Fibroblast of villous mesenchyme (primary cell): ENCODE measurements at regions not wholly inside any gene's neighbourhood (a gene's known extent, or its start where the extent isn't known, plus 50 kb on each side); places are given as distances from the start of the nearest gene placed in this dataset.

Experiments used
- DNase-seq: peaks from one replicate; pipeline ENCODE4 v3.0.0-alpha.2; 2010; ENCODE audit warnings: low read depth
- H3K4me3 ChIP-seq: 2 replicates; pipeline ENCODE4 v1.5.1; 2011; ENCODE audit warnings: low read depth, mild to moderate bottlenecking, low read length
- CTCF ChIP-seq: IDR thresholded peaks from 2 replicates; pipeline ENCODE4 v1.5.1; 2012; ENCODE audit warnings: low read depth, mild to moderate bottlenecking, low read length; ENCODE audit not compliant: insufficient read depth

GRCh38 chr7:25901658-25902057, 250.3 kb upstream of the NFE2L3 start:
- H3K4me3 ChIP-seq = no peak overlapping the region
- DNase-seq = no peak
- no peak for TF ChIP-seq CTCF

- H3K4me3 ChIP-seq = no peak overlapping the region
- no peak for TF ChIP-seq CTCF
- no peak for DNase-seq
These were observed 246.0 kb upstream of the NFE2L3 start for GRCh38 chr7:25906003-25906402.

- TF ChIP-seq CTCF = no peak
- DNase-seq = no peak
- H3K4me3 ChIP-seq = no peak overlapping the region
These were observed 245.2 kb upstream of the NFE2L3 start for GRCh38 chr7:25906760-25907159.

GRCh38 chr7:25907214-25907613, 244.8 kb upstream of the NFE2L3 start:
- TF ChIP-seq CTCF = no peak
- no peak overlapping the region for H3K4me3 ChIP-seq

GRCh38 chr7:25907731-25908130, 244.3 kb upstream of the NFE2L3 start:
- DNase-seq = no peak
- TF ChIP-seq CTCF = no peak

More at GRCh38 chr7:25907214-25907613, 244.8 kb upstream of the NFE2L3 start:
- no peak for DNase-seq

GRCh38 chr7:25908154-25908949, 243.6 kb upstream of the NFE2L3 start:
- TF ChIP-seq CTCF = no peak
- no peak for DNase-seq
- H3K4me3 ChIP-seq = no peak overlapping the region

More at GRCh38 chr7:25907731-25908130, 244.3 kb upstream of the NFE2L3 start:
- H3K4me3 ChIP-seq = no peak overlapping the region
